ENCODE measurements at regions not wholly inside any gene's neighbourhood (a gene's known extent, or its start where the extent isn't known, plus 50 kb on each side); places are given as distances from the start of the nearest gene placed in this dataset.
"Not testable (repeated sequence)": the region's sequence is repeated elsewhere in the genome, so short reads cannot be mapped to it uniquely, and the experiment has no call there.

DNA sequence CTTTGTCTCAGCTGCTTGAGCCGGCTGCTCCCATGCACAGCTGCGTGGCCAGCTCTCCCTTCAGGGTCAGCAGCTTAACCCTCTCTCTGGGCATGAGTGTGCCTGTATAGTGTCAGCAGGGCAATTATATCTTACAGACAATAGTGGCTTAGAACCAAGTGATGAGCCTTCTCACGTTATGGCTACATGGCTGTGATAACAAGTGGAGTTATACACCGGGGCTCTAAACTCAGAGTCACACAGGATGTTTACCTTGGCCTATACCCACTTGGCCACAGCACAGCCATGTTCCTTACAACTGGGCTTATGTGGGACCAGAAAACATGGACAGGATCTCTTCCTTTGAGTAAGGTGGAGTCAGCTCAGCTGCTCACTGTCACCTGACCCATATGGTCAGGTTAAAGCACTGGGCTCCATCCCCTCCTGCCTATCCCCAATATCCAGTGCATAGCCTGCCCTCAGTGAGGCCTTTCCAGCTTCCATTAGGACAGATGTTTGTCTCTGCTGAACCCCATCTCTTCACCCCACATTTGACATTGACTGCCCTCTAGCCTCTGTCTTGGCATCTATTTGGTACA is 294.2 kb upstream of the NCKAP5 start:
- Histone ChIP-seq H3K27me3 (ENCODE audit: control insufficient read depth, insufficient read depth) (no peaks in the 10 kb centered on the region), H3K4me1 (ENCODE audit: control insufficient read depth, insufficient read depth, low read length) (no peaks in the 10 kb centered on the region), H3K27ac (ENCODE audit: low read length) (no peak overlapping the region), H3K4me3 (ENCODE audit: low read length) (no peak overlapping the region), H3K9me3 (ENCODE audit: control insufficient read depth, low read length) (no peaks in the 10 kb centered on the region)
- DNase-seq (no peak), ATAC-seq (no peak)
- 48% methylated on average over 4 of the region's 4 CpGs for WGBS
- intact Hi-C loops (cut with DNase I) = no loop called here

DNA sequence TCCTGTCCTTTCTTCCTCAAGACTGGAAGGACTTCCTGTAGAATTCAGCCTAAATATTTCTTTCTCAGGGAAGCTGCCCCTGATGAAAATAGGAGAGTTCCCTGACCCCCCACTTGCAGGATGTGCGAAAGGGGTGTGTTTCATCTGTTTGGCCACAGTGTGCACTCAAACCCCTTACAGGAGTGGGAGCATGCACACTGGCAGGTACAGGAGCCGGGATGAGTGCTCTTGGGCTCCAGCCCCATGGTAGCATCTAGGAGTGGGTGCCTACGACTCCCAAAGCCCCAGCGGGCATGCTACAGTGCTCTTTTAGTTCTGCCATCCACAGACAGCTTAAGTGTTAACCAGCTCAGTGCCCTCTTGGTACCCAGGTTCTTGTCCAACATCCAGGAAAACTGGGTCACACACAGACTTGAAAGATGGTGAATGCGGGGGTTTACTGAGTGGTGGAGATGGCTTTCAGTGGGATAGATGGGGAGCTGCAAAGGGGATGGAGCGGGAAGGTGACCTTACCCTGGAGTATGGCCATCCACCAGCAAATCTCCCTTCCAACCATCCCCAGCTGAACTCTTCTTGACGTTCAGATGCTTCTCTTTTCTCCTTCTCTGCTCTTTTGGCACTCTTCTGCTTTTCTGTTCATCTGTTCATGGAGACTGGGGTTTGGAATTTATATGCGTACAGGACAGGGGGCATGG is 295.0 kb upstream of the NCKAP5 start:
- Histone ChIP-seq H3K27me3 (ENCODE audit: control insufficient read depth, insufficient read depth) (no peaks in the 10 kb centered on the region), H3K4me1 (ENCODE audit: control insufficient read depth, insufficient read depth, low read length) (no peaks in the 10 kb centered on the region), H3K4me3 (ENCODE audit: low read length) (no peak overlapping the region), H3K27ac (ENCODE audit: low read length) (no peak overlapping the region), H3K9me3 (ENCODE audit: control insufficient read depth, low read length) (no peaks in the 10 kb centered on the region)
- no peak for DNase-seq
- intact Hi-C loops (cut with DNase I) = no loop called here
- WGBS = 91% methylated on average over 8 of the region's 8 CpGs
- no peak for ATAC-seq

DNA sequence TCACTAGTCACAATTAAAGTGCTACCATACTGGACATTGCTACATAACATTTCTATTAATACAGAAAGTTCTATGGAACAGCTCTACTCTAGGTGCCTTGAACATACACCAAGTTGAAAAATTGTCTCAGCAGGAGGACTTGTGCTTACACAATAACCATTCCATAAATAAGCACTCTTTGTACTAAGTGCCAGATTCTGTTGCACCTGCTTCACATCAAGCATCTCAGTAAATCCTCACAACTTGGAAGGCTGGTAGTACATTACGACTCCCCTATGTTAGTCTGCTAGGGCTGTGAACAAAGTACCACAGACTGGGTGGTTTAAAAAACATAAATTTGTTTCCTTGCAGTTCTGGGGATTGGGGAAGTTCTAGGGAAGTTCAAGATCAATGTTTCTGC is 296.9 kb upstream of the NCKAP5 start:
- intact Hi-C loops (cut with DNase I) = no loop called here
- H3K9me3 ChIP-seq (ENCODE audit: control insufficient read depth, low read length) = no peaks in the 10 kb centered on the region
- no peak overlapping the region for H3K27ac ChIP-seq (ENCODE audit: low read length)
- H3K4me1 ChIP-seq (ENCODE audit: control insufficient read depth, insufficient read depth, low read length) = no peaks in the 10 kb centered on the region
- no peaks in the 10 kb centered on the region for H3K27me3 ChIP-seq (ENCODE audit: control insufficient read depth, insufficient read depth)
- ATAC-seq (no peak), DNase-seq (no peak)
- H3K4me3 ChIP-seq (ENCODE audit: low read length) = no peak overlapping the region
- 90% methylated on average over 1 of the region's 1 CpG for WGBS

DNA sequence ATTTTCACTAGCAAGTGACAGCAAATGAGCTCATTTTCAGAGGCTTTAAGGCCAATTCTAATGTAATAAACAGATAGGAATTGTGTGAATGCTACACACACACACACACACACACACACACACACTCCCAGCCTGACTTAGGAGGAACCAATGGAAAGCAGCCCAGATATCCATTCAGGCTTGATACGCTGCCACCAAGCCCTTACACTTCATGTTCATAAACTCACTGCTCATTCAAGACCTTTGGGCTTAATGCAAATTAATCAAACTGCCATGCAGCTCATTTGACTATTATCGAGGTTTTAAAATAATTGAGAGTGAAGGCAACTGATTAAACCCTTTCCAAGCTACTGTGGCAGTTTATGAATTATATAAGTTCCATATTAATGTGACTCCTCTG is 298.9 kb upstream of the NCKAP5 start:
- ATAC-seq = no peak
- 45% methylated on average over 2 of the region's 2 CpGs for WGBS
- Histone ChIP-seq H3K4me1 (ENCODE audit: control insufficient read depth, insufficient read depth, low read length) (no peaks in the 10 kb centered on the region), H3K4me3 (ENCODE audit: low read length) (no peak overlapping the region), H3K27ac (ENCODE audit: low read length) (no peak overlapping the region), H3K27me3 (ENCODE audit: control insufficient read depth, insufficient read depth) (no peaks in the 10 kb centered on the region), H3K9me3 (ENCODE audit: control insufficient read depth, low read length) (no peaks in the 10 kb centered on the region)
- no peak for DNase-seq
- intact Hi-C loops (cut with DNase I) = no loop called here

GRCh38 chr2:133871545-133872209 is 303.4 kb upstream of the NCKAP5 start:
- Histone ChIP-seq H3K27ac (ENCODE audit: low read length) (no peak overlapping the region), H3K27me3 (ENCODE audit: control insufficient read depth, insufficient read depth) (no peaks in the 10 kb centered on the region), H3K4me3 (ENCODE audit: low read length) (no peak overlapping the region), H3K4me1 (ENCODE audit: control insufficient read depth, insufficient read depth, low read length) (no peaks in the 10 kb centered on the region), H3K9me3 (ENCODE audit: control insufficient read depth, low read length) (no peaks in the 10 kb centered on the region)
- DNase-seq (no peak), ATAC-seq (no peak)
- intact Hi-C loops (cut with DNase I) = no loop called here
- 71% methylated on average over 4 of the region's 4 CpGs for WGBS

DNA sequence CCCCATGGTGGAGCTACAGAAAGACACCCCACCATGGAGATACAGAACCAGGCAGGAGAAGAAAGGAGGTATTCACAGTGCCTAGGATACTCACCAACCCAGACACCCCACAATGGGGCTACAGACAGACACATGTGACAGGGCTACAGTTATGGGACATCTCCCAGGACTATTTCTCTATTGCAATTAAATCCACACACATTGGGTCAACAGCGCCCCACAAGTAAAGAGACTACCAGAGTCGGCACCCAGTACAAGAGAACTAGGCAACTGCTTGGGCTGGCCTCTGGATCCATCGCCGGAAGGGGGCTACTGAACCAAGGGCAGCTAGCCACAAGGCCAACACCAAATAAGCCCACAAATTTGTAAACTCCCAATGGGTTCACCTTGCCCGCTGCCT is 310.1 kb upstream of the NCKAP5 start:
- no peaks in the 10 kb centered on the region for H3K9me3 ChIP-seq (ENCODE audit: control insufficient read depth, low read length)
- intact Hi-C loops (cut with DNase I) = no loop called here
- H3K27ac ChIP-seq (ENCODE audit: low read length) = no peak overlapping the region
- ATAC-seq = no peak
- no peak for DNase-seq
- WGBS = 98% methylated on average over 5 of the region's 5 CpGs
- no peaks in the 10 kb centered on the region for H3K4me1 ChIP-seq (ENCODE audit: control insufficient read depth, insufficient read depth, low read length)
- no peaks in the 10 kb centered on the region for H3K27me3 ChIP-seq (ENCODE audit: control insufficient read depth, insufficient read depth)
- H3K4me3 ChIP-seq (ENCODE audit: low read length) = no peak overlapping the region

DNA sequence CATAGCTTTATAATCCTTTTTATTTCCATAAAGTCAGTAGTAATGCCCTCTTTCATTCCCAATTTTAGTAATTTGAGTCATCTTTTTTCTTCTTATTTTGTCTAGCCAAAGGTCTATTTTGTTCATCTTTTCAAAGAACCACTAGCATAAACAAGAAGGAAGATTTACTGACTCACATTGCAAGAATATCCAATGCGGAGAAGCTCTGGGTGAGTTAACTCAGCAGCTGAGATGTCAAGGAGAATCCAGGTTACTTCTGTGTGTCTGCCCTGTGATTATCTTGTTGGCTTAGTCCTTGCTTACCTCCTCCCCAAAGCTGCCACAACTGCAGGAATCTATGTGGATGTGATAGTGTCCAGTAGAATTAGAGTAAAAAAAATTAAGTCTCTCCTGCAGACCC is 311.4 kb upstream of the NCKAP5 start:
- intact Hi-C loops (cut with DNase I) = loop anchor here in 3 of 4 donors (10.0 kb wide), 4 partner anchors 115 to 575 kb away; no protein-coding TSS in a partner anchor

DNA sequence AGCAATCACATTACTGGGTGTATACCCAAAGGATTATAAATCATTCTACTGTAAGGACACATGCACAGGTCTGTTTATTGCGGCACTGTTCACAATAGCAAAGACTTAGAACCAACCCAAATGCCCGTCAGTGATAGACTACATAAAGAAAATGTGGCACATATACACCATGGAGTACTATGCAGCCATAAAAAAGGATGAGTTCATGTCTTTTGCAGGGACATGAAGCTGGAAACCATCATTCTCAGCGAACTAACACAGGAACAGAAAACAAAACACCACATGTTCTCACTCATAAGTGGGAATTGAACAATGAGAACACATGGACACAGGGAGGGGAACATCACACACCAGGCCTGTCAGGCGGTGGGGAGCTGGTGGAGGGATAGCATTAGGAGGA is 313.9 kb upstream of the NCKAP5 start:
- H3K27me3 ChIP-seq (ENCODE audit: control insufficient read depth, insufficient read depth); H3K9me3 ChIP-seq (ENCODE audit: control insufficient read depth, low read length); ATAC-seq; DNase-seq; H3K4me1 ChIP-seq (ENCODE audit: control insufficient read depth, insufficient read depth, low read length); H3K27ac ChIP-seq (ENCODE audit: low read length); H3K4me3 ChIP-seq (ENCODE audit: low read length): not testable (repeated sequence)
- 84% methylated on average over 4 of the region's 4 CpGs for WGBS
- intact Hi-C loops (cut with DNase I) = loop anchor here in 3 of 4 donors (10.0 kb wide), 4 partner anchors 113 to 573 kb away; no protein-coding TSS in a partner anchor

More for the DNA sequence above, 311.4 kb upstream of the NCKAP5 start:
- no peak for ATAC-seq
- no peaks in the 10 kb centered on the region for H3K9me3 ChIP-seq (ENCODE audit: control insufficient read depth, low read length)
- no peaks in the 10 kb centered on the region for H3K27me3 ChIP-seq (ENCODE audit: control insufficient read depth, insufficient read depth)
- no peak overlapping the region for H3K27ac ChIP-seq (ENCODE audit: low read length)
- no peak for DNase-seq
- H3K4me3 ChIP-seq (ENCODE audit: low read length) = no peak overlapping the region
- no peaks in the 10 kb centered on the region for H3K4me1 ChIP-seq (ENCODE audit: control insufficient read depth, insufficient read depth, low read length)
- 96% methylated on average over 1 of the region's 1 CpG for WGBS

DNA sequence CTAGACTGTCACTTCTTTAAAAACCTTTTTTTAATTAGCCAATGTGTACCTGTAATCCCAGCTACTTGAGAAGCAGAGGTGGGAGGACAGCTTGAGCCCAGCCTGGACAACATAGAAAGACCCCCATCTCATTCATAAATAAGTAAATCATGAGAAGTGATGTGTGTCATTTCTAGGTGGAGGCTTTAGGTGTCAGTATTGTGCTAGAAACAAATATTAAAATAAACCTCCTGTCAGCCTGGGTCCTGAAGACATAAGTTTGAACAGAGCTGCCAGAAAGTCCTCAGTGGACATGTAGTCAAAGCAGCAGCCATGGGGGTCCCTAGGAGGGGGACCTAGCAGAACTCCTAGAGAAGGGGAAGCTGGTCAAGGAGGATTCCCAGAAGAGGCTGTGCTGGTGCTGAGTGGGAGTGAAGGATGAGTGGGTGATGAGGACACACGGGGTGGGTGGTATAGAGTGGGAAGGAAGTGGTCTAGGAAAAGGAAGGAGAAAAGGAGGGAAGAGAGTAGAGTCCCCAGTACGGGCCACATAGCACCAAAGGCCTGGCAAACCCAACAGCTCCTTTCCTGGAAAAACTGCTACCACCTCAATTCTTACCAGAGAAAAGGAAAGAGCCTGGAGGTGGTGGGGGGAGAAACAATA is 316.6 kb upstream of the NCKAP5 start:
- H3K27me3 ChIP-seq (ENCODE audit: control insufficient read depth, insufficient read depth) = no peaks in the 10 kb centered on the region
- no peak for ATAC-seq
- intact Hi-C loops (cut with DNase I) = loop anchor here in 3 of 4 donors (5.0 to 10.0 kb wide), 6 partner anchors 110 to 570 kb away; no protein-coding TSS in a partner anchor
- no peaks in the 10 kb centered on the region for H3K9me3 ChIP-seq (ENCODE audit: control insufficient read depth, low read length)
- no peak overlapping the region for H3K27ac ChIP-seq (ENCODE audit: low read length)
- no peaks in the 10 kb centered on the region for H3K4me1 ChIP-seq (ENCODE audit: control insufficient read depth, insufficient read depth, low read length)
- DNase-seq = no peak
- WGBS = 60% methylated on average over 2 of the region's 2 CpGs
- no peak overlapping the region for H3K4me3 ChIP-seq (ENCODE audit: low read length)

GRCh38 chr2:133885847-133886246 is 317.6 kb upstream of the NCKAP5 start:
- intact Hi-C loops (cut with DNase I) = loop anchor here in 3 of 4 donors (5.0 to 10.0 kb wide), 6 partner anchors 109 to 569 kb away; no protein-coding TSS in a partner anchor

More at GRCh38 chr2:133885847-133886246, 317.6 kb upstream of the NCKAP5 start:
- no peak overlapping the region for H3K4me3 ChIP-seq (ENCODE audit: low read length)
- no peaks in the 10 kb centered on the region for H3K9me3 ChIP-seq (ENCODE audit: control insufficient read depth, low read length)
- DNase-seq (no peak), ATAC-seq (peak; percentile 25 to 32)
- 52% methylated on average over 5 of the region's 5 CpGs for WGBS
- H3K27ac ChIP-seq (ENCODE audit: low read length) = no peak overlapping the region
- H3K4me1 ChIP-seq (ENCODE audit: control insufficient read depth, insufficient read depth, low read length) = no peaks in the 10 kb centered on the region
- no peaks in the 10 kb centered on the region for H3K27me3 ChIP-seq (ENCODE audit: control insufficient read depth, insufficient read depth)

Data from right cardiac atrium (tissue), 5 donors.